Stomach smooth muscle (tissue), 2 donors: ENCODE measurements at regions not wholly inside any gene's neighbourhood (a gene's known extent, or its start where the extent isn't known, plus 50 kb on each side); places are given as distances from the start of the nearest gene placed in this dataset.
"Not testable (repeated sequence)": the region's sequence is repeated elsewhere in the genome, so short reads cannot be mapped to it uniquely, and the experiment has no call there.

Source experiments
- H3K27ac ChIP-seq: one replicate; pipeline ENCODE4 v1.7.0; 2013; ENCODE audit warnings: mild to moderate bottlenecking, low read length, inconsistent platforms
- H3K27me3 ChIP-seq, 2 donors: one replicate each; pipeline ENCODE4 v1.7.0; 2013; ENCODE audit warnings: low read length in 2 of 2; ENCODE audit not compliant: insufficient read depth in 2 of 2, control insufficient read depth in 1 of 2
- H3K36me3 ChIP-seq, 2 donors: one replicate each; pipeline ENCODE4 v1.7.0; 2013; ENCODE audit warnings: low read length in 2 of 2; ENCODE audit not compliant: control insufficient read depth in 2 of 2, insufficient read depth in 2 of 2
- H3K4me1 ChIP-seq: one replicate; pipeline ENCODE4 v1.7.0; 2013; ENCODE audit warnings: low read length; ENCODE audit not compliant: control insufficient read depth, insufficient read depth
- H3K4me3 ChIP-seq, 2 donors: one replicate each; pipeline ENCODE4 v1.7.0; 2013; ENCODE audit warnings: low read length in 2 of 2
- H3K9ac ChIP-seq, 2 donors: one replicate each; pipeline ENCODE4 v1.7.0; 2013; ENCODE audit warnings: low read length in 2 of 2, mild to moderate bottlenecking in 1 of 2
- H3K9me3 ChIP-seq, 2 donors: one replicate each; pipeline ENCODE4 v1.7.0; 2013; ENCODE audit warnings: low read length in 2 of 2; ENCODE audit not compliant: control insufficient read depth in 2 of 2
- donor health status: healthy.
- donor health status: Pancreatic carcinoma.

DNA sequence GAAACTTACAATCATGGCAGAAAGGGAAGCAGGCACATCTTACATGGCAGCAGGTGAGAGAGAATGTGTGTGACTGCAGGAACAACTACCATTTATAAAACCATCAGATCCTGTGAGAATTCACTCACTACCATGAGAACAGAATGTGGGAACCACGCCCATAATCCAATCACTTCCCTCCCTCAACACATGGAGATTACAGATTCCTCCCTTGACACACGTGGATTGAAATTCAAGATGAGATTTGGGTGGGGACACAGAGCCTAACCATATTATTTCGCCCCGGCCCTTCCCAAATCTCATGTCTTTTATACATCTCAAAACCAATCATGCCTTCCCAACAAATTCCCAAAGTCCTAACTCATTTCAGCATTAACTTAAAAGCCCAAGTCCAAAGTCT is 203.6 kb downstream of the C12orf75 start:
- Histone ChIP-seq H3K4me1 (peaks cover 6% of the 10 kb centered on the region), H3K27me3 (no peaks in the 10 kb centered on the region), H3K36me3 (no peaks in the 10 kb centered on the region), H3K9ac (no peak overlapping the region), H3K9me3 (no peaks in the 10 kb centered on the region), H3K4me3 (no peak overlapping the region), H3K27ac (no peak overlapping the region)

DNA sequence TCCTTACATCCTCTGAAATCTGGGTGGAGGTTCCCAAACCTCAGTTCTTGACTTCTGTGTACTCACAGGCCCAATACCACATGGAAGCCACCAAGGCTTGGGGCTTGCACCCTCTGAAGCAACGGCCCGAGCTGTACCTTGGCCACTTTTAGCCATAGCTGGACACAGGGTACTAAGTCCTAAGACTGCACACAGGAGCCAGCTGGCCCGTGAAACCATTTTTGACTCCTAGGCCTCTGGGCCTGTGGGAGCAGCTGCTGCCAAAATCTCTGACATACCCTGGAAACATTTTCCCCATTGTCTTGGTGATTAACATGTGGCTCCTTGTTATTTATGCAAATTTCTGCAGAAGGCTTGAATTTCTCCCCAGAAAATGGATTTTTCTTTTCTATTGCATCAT is 204.5 kb downstream of the C12orf75 start:
- H3K4me3 ChIP-seq, H3K36me3 ChIP-seq, H3K27me3 ChIP-seq, H3K27ac ChIP-seq, H3K9me3 ChIP-seq, H3K9ac ChIP-seq: not testable (repeated sequence)
- H3K4me1 ChIP-seq: peaks cover 14% of the 10 kb centered on the region

DNA sequence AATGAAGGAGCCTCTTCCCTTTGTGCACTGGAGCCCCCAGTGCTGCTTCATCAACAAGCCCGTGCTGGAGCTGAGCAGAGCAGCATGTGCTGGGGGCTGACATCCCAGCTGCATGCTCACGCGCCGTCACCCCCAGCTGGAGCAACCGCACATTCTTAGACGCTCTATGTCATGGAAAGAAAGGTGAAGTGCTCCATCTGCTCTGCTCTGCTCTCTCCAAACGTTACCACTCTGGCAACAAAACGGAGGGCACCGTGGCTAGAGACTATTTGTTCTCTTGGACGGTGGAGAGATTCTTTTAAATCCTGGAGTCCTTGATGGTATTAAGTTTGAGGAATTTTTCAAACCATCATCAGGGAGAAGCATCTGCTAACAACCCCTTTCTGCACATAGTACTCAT is 208.4 kb downstream of the C12orf75 start:
- no peak overlapping the region for H3K9ac ChIP-seq
- H3K4me3 ChIP-seq: peak overlapping the region in 1 of 2 donors; percentile 8
- peaks cover 15% of the 10 kb centered on the region for H3K4me1 ChIP-seq
- H3K36me3 ChIP-seq: no peaks in the 10 kb centered on the region
- no peaks in the 10 kb centered on the region for H3K9me3 ChIP-seq
- no peaks in the 10 kb centered on the region for H3K27me3 ChIP-seq
- H3K27ac ChIP-seq: no peak overlapping the region

DNA sequence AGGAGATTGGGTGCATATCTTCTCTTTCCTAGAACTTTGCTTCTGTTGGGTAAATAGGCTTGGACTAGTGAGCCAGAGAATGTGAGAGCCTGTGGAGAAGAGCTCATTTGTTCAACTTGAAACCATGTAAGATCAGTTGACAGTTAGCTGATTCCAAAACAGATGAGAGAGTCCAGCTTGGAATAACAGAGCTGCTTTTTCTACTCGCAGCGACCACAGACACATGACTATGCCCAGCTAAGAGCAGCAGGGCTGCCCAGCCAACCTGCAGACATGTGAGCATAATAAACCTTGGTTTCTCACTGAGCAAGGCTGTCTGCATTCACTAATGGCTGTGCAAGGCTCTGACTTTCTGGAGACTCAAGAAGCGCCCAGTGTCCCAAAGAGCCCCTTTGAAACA is 209.2 kb downstream of the C12orf75 start:
- Histone ChIP-seq H3K27ac (no peak overlapping the region), H3K4me1 (peaks cover 15% of the 10 kb centered on the region), H3K9me3 (no peaks in the 10 kb centered on the region), H3K36me3 (no peaks in the 10 kb centered on the region), H3K4me3 (no peak overlapping the region), H3K27me3 (no peaks in the 10 kb centered on the region), H3K9ac (no peak overlapping the region)

DNA sequence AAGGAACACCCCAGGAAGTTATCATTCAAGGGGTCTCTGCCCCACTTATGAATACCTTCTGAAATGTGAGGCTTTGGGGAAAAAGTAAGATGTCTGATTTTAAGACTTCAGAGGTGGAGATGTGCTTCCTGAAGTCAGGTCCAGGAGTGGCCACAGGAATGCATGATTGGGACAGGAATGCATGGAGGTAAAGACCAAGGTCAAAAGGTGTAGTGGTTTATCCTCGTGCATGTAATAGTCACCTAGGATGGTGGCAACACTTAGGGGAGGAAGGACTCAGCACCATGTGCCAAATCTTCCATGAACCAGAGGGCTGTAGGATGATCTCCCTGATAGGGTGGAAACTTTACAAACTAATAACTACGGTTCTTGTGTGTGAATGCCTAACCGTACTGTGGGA is 217.3 kb downstream of the C12orf75 start:
- H3K4me1 ChIP-seq: peaks cover 2% of the 10 kb centered on the region
- H3K9ac ChIP-seq: no peak overlapping the region
- no peaks in the 10 kb centered on the region for H3K27me3 ChIP-seq
- no peak overlapping the region for H3K4me3 ChIP-seq
- no peaks in the 10 kb centered on the region for H3K9me3 ChIP-seq
- H3K36me3 ChIP-seq: no peaks in the 10 kb centered on the region
- H3K27ac ChIP-seq: no peak overlapping the region

DNA sequence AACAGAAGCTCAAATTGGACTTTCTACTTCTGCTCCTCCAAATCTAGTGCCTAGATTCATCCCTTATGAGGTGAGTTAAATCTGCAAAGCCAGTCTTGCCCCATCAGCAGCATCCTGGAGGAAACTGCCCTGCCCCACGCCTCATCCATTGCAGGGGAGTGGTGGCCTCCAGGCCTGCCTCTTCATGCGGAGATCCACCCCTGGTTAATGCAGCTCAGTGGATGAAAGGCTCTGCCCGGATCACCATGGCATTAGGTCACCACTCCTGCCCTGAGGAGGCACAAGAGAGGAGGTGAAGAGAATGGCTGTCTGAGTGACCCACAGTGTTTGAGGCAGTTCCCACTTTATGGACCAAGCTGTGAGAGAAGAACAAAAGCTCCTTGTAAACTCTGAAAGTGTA is 218.1 kb downstream of the C12orf75 start:
- Histone ChIP-seq H3K4me3 (no peak overlapping the region), H3K4me1 (peaks cover 2% of the 10 kb centered on the region), H3K27ac (no peak overlapping the region), H3K27me3 (no peaks in the 10 kb centered on the region), H3K9me3 (no peaks in the 10 kb centered on the region), H3K9ac (no peak overlapping the region), H3K36me3 (no peaks in the 10 kb centered on the region)

DNA sequence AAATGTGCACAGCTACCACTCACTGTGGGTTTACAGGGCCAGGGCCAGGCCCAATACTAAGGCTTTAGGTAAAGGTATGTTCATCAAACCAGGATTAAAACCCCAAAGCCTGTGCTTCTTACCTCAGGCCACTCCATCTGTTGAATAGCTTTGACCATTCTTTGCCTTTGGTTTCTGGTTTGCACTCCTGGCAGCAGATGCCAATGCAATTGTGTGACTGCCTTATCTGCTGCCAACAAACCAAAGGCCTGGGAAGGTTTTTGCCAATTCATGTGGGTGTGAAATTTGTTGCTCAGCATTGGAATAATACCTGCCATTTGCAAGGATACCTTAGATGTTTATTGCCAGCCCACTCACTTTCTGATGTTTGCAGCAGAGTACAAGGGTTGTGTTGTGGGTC is 221.6 kb downstream of the C12orf75 start:
- Histone ChIP-seq H3K27ac (no peak overlapping the region), H3K9ac (no peak overlapping the region), H3K4me1 (peaks cover 2% of the 10 kb centered on the region), H3K36me3 (no peaks in the 10 kb centered on the region), H3K9me3 (no peaks in the 10 kb centered on the region), H3K27me3 (no peaks in the 10 kb centered on the region), H3K4me3 (no peak overlapping the region)

DNA sequence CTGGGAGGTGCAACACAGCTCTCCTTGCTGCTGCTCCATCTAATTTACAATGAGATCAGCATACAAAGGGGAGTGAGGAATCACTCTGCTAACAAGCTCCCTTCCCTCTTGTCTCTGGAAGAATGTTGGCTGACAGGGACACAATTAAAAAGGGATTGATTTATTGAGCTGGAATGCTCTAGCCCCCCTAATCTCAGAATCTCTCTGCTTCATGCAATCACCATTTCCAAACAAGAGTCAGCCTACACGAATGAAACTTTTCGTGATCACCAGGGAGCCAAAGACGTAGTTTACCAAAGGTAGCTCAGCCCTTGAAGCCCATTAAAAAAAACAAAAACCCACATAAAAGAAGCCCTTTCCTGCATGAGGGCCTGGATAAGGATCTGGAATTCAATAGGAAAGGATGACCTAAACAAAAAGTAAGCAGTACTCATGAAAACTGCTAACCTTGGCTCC is 223.8 kb downstream of the C12orf75 start:
- no peaks in the 10 kb centered on the region for H3K36me3 ChIP-seq
- H3K9ac ChIP-seq: no peak overlapping the region
- H3K9me3 ChIP-seq: no peaks in the 10 kb centered on the region
- H3K27ac ChIP-seq: no peak overlapping the region
- H3K4me3 ChIP-seq: no peak overlapping the region
- H3K27me3 ChIP-seq: no peaks in the 10 kb centered on the region
- H3K4me1 ChIP-seq: peaks cover 2% of the 10 kb centered on the region

DNA sequence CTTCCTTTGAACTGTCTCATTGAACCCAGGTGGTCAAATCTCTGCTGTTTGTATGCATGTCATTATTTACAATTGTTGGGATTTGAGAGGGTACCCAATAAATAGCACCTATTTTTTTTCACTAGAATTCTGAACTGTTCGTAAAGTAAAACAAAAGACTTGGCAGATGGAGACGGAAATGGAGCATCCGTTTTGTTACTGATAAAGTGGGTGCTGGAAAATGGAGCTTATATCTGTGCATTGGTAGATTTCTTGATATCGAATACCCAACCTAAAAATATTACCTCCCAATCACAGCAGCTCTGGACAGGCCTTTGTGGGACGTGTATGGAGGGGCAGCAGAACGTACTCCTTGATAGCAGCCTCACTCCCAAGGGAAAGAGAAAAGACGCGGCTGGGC is 224.4 kb downstream of the C12orf75 start:
- Histone ChIP-seq H3K27ac (no peak overlapping the region), H3K36me3 (no peaks in the 10 kb centered on the region)

DNA sequence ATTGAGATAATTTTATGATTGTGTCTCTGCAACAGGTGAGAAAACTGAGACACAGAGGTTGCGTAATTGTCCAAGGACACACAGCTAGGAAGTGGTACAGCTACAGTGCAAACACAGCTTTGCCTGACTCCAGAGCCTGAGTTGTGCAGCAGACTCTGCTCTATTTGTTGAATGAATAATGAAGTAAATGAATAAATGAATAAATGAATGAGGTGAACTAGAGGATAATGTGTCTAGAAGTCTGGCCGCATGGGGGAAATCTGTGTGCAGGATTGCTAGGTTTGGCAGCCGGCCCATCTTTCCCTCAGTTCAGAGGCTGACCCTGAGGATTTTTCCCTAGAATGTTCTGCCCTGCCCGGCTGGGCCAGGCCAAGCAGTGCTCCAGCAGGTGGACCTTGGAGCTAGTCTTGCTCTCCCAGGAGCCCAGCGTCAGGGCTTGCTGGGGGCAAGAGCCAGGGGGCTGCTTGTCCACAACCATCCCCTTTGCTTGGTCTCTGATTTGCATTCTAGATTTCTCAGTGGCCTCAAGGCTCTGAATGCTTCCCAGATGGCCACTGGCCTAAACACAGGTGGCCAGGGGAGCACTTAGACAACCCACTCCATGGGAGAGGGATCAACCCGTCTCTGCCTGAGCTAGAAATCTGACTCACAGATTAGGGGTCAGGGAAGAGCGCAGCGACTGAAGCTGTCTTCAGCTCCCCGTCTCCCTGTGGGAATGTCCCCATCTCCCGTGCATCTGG is 225.2 kb downstream of the C12orf75 start:
- H3K4me1 ChIP-seq: peaks cover 2% of the 10 kb centered on the region
- H3K9me3 ChIP-seq: no peaks in the 10 kb centered on the region
- H3K4me3 ChIP-seq: no peak overlapping the region
- H3K36me3 ChIP-seq: no peaks in the 10 kb centered on the region
- H3K9ac ChIP-seq: no peak overlapping the region
- H3K27ac ChIP-seq: no peak overlapping the region
- no peaks in the 10 kb centered on the region for H3K27me3 ChIP-seq

More for the DNA sequence above, 224.4 kb downstream of the C12orf75 start:
- H3K9ac ChIP-seq: no peak overlapping the region
- no peak overlapping the region for H3K4me3 ChIP-seq
- H3K9me3 ChIP-seq: no peaks in the 10 kb centered on the region
- no peaks in the 10 kb centered on the region for H3K27me3 ChIP-seq
- H3K4me1 ChIP-seq: peaks cover 2% of the 10 kb centered on the region

DNA sequence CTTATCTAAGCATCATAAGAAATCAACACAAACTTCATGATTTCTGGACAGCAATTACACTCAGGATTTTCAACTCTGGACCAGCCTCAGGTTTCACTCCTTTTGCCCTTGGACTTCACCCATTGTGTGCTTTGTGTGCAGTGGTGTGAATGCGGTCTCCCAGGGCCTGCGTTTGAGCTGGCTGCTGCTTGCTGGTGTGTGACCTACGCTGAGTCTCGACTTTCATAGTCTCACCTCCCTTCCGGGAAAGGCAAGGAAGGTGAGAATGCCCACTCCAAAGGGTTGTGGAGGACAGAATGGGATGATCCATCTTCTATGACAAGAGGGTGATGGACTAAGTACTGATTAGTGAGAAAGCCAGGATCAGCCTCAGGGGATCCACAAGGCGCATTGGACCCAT is 228.8 kb downstream of the C12orf75 start:
- Histone ChIP-seq H3K27me3 (no peaks in the 10 kb centered on the region), H3K9ac (no peak overlapping the region), H3K36me3 (no peaks in the 10 kb centered on the region), H3K9me3 (no peaks in the 10 kb centered on the region), H3K4me3 (no peak overlapping the region), H3K27ac (no peak overlapping the region), H3K4me1 (peaks cover 9% of the 10 kb centered on the region)
